ENCODE measurements at regions not wholly inside any gene's neighbourhood (a gene's known extent, or its start where the extent isn't known, plus 50 kb on each side); places are given as distances from the start of the nearest gene placed in this dataset.

DNA sequence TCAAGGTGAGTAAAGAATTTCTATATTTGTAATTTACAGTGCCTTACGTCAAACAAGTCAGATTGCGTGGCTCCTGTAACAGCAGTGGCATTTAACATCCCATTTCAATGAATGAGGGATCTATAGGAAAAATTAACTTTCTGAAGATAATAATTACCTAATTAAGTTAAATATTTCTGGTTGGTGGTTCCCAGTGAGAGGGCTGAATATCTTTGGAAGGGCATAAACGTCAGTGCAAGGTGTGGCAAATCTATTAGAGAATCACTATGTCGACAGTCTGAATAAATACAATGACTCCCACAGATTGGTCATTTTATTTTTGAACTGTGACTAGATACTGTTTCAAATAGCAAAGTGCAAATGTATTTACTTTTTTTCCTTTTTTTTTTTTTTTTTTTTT lies 80.0 kb downstream of the S1PR1 start:
- TF ChIP-seq POLR2A (IDR thresholded peaks at IDR 0.05) = no peak
- TF ChIP-seq, protein P1, sequence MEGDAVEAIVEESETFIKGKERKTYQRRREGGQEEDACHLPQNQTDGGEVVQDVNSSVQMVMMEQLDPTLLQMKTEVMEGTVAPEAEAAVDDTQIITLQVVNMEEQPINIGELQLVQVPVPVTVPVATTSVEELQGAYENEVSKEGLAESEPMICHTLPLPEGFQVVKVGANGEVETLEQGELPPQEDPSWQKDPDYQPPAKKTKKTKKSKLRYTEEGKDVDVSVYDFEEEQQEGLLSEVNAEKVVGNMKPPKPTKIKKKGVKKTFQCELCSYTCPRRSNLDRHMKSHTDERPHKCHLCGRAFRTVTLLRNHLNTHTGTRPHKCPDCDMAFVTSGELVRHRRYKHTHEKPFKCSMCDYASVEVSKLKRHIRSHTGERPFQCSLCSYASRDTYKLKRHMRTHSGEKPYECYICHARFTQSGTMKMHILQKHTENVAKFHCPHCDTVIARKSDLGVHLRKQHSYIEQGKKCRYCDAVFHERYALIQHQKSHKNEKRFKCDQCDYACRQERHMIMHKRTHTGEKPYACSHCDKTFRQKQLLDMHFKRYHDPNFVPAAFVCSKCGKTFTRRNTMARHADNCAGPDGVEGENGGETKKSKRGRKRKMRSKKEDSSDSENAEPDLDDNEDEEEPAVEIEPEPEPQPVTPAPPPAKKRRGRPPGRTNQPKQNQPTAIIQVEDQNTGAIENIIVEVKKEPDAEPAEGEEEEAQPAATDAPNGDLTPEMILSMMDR (IDR thresholded peaks at IDR 0.05) = no peak
